HG03460 (cell line): ENCODE measurements at regions not wholly inside any gene's neighbourhood (a gene's known extent, or its start where the extent isn't known, plus 50 kb on each side); places are given as distances from the start of the nearest gene placed in this dataset.
"Not testable (repeated sequence)": the region's sequence is repeated elsewhere in the genome, so short reads cannot be mapped to it uniquely, and the experiment has no call there.

ENCODE experiments used
- ATAC-seq: cut with Tn5 transposase; IDR thresholded peaks from one replicate; pipeline ENCODE4 v1.9.1; 2021; ENCODE audit not compliant: unreplicated experiment

DNA sequence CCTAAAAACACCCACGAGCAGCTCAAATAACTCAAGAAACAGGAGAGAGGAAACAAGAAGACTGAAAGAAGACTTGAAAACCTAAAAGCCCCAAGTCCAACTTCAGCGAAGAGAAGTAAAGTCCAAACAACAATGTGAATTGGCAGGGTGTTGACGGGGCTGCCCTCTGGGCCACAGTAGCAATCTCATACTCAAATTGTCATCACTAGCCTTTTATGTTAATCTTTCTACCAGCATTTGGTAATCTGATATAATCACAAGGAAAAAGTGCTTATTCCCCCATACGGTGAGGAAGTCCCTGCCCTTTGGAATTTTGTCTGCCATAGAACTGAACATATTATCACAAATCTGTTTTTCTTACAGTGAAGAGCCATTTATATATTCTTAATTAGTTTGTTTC, 51.5 kb upstream of the IFNE start:
- no peak for ATAC-seq

DNA sequence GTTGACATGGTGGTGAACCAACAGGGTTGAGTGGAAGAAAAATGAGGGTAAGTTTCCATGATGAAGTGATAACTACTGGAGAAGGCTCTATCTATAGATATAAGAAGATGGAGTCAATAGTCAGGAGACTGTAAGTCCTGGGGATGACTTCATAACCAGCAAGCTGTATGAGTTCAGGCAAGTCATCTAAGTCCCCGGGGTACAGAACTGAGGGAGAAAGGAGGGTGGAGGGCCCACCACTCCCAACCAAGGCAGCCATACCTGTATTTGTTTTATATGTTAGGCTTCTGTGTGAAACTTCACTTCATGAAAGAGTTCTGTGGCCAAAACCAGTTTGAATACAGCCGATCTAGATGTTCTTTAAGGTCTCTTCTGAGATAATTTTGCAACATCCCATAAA, 53.3 kb upstream of the IFNE start:
- ATAC-seq: no peak

DNA sequence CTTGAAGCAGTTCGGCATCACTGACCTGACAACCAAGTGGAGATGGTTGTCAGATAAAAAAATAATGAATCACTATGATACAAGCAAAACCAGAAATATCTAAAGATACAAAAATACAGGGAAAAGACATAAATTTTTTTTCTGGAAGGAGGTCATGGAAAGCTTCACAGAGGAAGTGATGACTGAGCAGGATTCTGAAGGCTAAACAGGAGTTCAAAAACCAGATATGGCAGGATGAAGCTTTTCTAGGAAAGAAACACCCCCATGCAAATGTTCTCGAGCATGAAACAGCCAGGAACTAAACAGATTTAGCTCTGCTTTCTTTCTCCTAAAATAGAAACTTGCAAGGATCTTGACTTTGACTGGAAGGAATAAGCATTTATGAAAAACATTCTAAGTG, 60.7 kb upstream of the IFNE start:
- no peak for ATAC-seq

DNA sequence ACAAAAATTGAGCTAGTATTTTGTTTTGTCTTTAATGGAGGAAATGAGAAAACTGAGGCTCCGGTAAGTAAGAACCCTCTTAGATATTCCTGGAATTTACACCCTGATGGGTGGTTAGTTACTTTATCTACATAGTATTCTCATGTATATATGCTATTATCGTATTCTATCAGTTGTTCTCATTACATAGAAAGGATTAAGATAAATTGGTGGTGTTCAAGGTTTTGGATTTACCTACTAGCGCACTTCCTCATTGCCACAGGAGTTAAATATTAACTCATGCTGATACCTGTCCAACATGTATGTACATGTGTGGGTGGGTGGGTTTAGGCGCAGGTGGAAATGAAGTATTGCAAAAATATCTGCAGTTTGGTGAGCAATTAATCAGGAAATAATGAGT, 61.1 kb upstream of the IFNE start:
- ATAC-seq: no peak

DNA sequence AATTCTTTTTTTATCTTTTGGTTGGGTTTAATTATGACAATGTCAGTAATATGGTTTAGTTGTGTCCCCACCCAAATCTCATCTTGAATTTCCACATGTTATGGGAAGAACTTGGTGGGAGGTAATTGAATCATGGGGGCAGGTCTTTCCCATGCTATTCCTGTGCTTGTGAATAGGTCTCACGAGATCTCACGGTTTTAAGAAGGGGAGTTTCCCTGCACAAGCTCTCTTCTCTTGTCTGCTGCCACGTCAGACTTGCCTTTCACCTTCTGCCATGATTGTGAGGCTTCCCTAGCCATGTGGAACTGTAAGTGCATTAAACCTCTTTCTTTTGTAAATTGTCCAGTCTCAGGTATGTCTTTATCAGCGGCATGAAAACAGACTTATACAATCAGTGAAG, 61.7 kb upstream of the IFNE start:
- ATAC-seq: not testable (repeated sequence)

DNA sequence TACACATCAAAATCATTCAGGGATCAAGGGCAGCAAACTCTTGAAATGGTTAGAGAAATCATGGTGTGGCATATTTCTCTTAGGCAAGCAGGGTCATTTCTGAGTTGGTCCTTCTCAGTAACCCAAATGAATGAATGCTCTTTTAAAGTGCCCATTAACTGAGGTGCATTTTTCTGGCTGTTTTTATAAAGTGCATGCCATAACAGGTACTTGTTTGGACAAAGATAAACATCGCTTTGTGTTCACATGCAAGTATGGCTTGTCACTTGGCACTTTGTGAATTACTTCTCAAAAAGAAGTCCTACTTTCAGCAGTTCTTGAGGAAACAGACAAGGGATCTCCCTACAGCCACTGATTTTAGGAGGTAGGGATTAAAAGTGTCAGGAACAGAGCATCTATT, 64.8 kb upstream of the IFNE start:
- ATAC-seq: no peak

DNA sequence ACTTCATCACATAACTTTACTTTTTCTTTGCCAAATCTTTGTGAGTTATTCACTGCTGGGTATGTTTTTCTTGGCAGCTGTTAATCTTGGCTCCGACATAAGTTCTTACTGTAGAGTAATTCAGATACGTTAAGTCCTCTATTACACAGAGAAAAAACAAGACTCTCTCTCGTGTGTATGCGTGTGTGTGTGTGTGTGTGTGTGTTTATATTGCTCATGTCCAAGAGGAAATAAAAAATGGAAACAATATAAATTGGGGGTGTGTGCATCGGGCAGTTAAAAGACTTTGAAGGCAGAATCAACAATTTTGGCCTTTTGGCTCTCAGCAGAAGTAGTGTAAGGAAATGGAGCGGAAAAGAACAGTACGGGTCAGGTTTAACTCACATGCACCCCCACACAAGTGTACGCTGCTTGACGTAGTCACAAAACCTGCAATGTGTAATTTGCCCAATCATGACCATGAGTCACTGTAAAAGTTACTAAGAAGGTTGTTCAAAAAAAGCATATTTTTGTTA, 67.2 kb upstream of the IFNE start:
- ATAC-seq: no peak

DNA sequence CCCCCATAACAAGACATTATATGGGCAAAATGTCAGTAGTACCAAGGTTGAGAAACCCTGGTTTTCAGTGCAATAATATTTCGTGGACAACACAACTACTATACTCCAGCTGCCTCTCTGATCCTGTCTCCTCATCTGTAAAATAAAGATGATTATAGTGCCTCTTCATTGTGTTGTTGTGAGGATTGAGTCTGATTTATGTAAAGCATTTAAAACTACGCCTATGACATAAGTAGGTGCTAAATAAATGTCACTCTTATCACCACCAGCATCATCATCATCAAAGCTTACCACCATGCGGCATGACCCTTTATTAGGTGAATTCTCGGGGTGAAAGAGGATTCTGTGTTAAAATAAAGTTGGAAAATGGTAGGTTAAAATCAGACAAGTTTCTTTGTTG, 67.8 kb upstream of the IFNE start:
- no peak for ATAC-seq

DNA sequence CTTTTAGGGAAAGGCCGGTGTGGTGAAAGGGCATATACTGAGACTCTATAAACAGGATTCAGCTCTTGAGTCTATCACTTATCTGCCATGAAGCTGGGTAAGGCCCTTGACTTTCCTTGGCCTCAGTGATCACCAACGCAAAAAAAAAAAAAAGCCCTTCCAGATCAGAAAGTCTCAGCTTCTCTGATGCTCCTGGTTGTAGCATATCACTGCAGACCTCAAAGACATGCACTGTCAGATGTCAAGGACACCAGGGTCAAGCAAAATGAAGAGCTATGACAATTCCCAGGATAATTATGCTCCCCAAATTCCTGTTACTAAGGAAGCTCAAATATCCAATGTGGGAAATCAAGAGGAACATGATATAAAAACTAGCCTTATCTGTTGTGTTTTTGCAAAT, 68.3 kb upstream of the IFNE start:
- ATAC-seq: no peak

DNA sequence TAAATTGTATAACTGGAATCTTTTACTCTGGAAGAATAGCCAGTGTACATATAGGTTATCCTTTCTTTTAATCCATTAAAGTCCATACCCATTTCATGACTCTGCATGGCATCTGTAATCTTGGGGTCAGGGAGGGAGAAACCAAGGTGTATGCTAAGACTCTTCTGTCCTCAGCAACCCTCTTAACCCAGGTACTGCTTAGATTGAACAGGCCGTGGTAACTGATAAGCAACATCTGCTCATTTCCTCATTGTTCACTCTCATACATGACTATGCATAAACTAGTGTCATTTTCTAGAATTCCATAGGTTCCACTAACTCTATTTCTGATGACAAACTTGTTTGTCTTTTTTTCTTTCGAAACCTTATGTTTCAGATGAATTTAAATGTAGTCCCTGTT, 69.3 kb upstream of the IFNE start:
- no peak for ATAC-seq

DNA sequence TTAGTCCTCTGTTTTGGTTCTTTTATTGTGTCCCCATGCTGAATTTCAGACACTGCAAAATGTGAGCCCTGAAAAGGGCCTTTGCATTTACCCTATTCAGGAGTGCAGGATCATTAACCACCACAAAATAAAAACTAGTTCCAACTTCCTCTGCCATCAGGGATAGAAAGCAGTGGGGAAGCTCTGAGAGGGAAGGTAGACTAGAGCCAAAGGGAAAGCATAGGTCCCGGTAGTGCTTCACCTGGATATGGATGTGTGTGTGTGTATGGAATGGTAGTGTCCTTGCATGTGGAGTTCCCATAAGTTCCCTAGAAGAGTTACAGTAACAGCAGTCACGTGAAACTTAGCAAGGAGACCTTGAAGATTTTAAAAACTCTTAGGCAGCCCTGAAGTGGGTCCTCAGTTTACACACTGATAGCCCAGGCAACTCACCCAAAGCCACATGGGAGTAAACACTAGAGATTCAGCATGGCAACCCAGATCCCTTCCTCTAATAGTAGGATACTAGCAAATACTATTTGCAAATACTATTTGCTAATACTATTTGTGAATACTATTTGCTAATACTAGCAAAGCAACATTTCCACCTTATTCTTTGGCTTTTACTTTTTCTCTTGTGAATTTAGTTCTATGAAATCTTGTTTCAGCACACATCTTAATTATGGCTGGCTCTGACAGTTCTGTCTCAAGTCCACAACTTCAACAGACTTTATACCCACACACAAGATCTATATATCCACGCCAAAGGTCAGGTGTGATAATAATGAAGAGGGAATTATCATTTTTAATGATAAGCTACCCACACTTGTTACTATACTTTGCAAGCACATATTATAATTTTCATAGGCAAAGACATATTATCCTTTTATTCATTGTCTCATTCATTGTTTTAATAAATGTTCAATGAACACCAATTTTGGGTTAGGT, 70.4 kb upstream of the IFNE start:
- no peak for ATAC-seq

DNA sequence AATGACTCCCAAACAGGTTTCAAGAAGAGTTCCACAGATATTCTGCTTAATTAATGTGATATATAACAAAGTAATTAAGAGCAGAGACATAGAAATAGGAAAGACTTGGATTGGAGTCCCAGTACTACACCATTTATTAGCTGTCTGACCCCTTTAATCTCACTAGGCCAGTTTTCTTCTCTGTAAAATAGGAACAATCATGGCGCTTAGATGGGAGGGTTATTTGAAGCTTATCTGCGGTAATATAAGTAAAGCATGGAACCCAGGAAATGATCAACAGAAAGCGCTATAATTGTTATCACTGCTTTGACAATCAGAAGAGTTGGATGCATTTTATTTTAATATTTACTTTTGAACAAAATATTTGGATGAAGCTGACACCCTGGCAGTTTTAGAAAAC, 71.3 kb upstream of the IFNE start:
- no peak for ATAC-seq

DNA sequence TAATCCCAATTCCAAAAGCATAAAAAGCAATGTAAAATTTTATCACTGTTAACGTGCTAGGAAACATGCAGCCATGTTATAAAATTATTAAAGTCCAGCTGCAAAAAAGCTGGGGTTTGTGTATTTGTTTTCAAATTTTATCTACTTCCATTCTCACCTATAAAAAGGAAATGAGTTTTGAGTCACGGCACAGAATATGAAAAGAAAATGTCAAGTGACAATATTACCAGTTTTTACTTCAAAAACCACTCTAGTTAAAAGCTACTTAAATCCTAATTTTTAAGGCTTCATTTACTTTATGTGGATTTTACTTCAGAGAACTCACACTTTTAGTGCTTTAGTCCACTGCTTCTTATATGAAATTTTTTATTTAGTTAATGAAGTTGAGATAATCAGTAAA, 72.7 kb upstream of the IFNE start:
- no peak for ATAC-seq

DNA sequence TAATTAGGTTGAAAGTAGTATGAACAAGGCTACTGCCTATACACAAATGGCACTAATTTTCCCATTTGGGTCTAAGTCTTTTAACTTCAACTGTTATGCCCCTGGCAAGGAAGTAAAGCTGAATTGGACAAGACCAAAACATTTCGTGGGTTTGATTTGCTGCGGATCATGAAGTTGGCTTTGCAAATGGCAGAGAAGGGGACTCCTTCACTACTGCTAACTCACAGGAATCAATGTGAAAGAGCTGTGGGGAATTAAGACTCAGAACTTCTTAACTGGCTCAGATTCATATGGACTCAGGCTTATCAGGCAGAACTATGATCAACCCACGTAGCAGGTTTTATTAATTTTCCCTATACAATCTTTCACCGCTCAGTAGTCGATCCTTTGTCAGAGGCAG, 73.8 kb upstream of the IFNE start:
- no peak for ATAC-seq

DNA sequence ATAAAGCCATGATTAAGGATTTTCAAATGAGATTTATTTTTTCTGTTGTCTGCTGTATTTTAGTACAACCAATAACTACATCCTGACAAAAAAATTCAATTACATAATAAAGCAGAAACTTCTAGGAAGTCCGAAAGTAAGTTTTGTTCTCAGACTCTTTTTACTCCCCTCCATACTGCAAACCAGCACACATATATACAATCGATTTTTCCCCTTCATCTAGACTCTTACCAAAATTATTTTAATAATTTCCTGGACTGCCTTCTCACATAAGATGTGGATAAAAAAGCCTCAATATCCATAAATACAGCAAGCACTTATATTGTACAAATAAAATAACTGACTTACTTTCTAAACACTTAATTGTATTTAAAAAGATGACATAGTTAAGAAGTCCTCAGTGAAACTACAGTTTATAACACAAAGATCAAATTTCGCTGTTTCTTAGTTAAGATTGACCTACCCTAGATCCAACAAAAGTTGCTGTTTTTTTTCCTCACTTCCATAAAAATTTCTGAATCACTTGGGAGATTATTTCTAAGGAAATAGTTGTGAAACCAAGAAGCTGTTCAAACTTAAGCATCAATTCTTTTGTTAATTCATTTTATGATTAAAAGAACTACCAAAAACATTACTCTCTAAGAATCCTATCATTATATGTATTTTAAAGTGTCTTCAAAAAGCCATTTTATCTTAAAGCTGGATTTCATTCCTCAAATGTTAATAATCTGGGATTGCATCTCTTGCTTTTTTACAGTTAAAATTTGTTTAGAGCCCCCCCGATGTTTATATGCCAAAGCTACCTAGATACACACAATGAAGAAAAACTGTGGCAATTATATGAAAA, 74.7 kb upstream of the IFNE start:
- no peak for ATAC-seq

DNA sequence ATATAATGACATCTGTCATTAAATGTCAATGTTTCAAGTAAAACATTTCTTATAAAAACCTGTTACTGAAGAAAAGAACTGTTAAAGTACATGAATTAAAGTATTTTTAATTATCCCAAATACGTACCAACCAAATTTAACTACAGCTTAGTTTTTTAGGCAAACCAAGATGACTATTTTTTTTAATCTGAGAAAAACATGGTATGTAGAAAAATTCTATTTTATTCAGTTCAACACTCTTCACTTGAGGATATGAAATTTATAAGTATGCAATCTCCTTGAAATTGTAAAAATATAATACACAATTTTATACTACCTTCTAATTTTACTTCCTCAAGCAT, 75.3 kb upstream of the IFNE start:
- ATAC-seq: no peak

DNA sequence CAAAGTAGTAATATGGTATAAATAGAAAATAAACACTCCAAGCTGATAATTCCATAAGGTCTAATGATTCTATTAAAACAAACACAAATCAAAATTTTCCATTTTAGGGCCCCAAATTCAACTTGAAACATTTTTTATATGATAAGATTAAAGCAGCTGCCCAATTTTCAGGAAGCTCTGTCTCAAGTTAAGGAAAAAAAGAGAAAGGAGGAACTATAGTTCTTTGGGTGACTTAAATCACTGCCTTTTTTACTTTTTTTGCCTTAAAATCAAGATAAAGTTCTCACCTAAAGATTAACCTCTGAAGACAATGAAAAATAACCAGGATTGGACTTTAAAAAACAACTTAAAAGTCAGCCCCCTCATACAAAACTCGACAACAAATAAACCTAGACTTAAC, 76.0 kb upstream of the IFNE start:
- ATAC-seq: no peak

DNA sequence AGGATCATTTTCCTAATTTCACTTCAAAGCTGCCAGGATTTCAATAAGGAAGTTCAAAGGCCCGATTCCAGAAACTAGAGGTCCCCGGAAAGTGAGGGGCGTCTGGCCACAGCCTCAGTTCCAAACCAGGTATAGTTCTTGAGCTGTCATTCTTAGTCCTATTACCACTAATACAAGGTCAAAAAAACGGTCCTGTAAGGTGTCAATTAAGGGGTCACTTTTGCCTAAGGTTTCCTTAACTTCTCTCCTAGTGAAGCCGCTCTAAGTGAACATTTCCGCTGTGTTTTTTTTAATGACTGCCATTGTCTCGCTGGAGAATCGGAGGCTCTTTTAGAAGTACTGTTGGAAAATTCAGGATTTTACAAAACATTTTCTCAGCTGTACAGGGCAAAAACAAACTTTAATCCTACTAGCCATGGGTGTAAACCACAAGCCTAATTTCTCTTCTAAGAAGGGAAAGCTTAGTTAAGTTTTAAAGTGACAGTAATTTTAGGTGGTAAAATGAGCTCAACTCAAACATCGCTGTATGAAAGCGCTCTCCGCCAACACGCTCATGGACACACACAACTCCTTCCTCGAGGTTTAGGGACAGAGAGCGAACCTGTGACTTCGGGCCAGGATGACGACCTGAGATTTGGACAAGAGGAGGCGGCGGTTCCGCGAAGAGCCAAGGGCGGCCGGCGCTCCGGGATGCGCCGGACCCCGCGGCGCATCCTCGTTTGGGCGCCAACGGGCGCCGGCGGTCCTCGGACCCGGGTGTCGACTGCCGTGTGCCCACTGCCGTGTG, 76.7 kb upstream of the IFNE start:
- no peak for ATAC-seq

DNA sequence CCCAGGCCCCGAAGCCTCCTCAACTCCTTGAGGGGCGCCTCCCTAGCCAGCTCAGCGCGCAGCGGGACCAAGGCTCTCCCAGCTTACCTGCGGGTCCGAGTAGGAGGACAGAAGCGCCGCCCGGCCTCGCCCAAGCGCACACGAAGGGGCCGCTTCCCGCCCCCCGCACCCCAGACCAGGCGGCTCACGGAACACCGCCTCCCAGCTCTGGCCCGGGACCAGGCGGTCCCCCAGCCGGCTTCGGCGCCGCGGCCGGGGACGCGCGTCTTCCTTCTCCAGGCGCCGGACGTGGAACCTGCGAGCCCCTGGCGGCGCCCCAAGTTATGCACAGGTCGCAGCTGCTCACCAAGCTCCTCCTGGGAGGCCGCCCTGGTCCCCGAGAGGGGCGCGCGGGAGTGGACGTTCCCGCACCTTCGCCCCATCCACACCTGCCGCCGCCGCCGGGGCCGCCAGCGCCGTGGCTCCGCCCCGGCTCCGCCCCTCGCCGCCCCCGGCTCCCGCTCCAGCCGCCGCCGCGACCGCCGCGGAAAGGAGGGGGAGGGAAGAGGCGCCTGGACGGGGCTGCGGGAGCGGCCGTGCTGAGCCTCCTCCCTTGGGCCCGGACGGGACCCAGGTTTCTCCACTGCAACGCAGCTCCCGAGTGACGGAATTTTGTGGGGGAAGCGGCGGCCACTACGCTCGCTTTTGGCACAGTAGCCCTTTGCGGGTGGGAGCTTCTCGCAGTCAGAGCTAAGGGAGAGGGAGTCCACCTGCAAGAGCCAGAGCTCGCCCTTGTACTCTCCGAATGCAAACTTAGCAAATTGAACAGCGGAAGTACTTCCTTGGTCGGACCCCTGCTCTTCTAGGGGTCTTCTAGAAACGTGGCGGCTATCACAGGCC, 77.5 kb upstream of the IFNE start:
- no peak for ATAC-seq

DNA sequence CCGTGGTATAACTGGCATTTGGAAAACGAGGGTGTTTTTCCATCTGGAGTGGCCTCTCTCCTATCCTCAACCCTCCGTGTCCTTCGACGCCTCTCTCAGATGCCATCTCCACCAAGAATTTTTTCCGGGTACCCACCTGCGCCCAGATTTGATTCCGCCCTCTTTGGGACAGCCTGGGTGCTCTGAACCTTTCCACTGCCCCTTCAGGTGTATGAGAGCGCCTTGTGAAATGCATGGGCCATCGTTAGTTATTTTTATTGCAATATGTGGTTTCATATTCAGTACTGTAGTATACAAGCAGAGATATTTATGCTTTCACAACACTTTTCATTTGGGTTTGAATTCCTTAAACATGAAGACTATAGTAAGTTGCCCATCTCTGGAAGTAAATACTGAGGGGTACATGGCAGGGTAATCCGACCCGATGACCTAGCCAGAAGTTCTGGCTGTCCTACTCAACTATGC, 78.2 kb upstream of the IFNE start:
- no peak for ATAC-seq
